Muscle of back (tissue), 3 donors: ENCODE measurements at regions not wholly inside any gene's neighbourhood (a gene's known extent, or its start where the extent isn't known, plus 50 kb on each side); places are given as distances from the start of the nearest gene placed in this dataset.

ENCODE experiments used
- DNase-seq, 3 donors: peaks; one replicate each; pipeline versions ENCODE4 v3.0.0 to v3.0.0-alpha.2; 2013

- no peak for DNase-seq
These were observed 722.6 kb downstream of the ARAP2 start for GRCh38 chr4:35521682-35522081.

- DNase-seq, result no peak
These were observed 718.9 kb downstream of the ARAP2 start for GRCh38 chr4:35525192-35525978.

GRCh38 chr4:35526456-35526855 is 717.9 kb downstream of the ARAP2 start:
- no peak for DNase-seq

GRCh38 chr4:35534962-35535361 is 709.4 kb downstream of the ARAP2 start:
- DNase-seq, result no peak

- no peak for DNase-seq
These were observed 705.5 kb downstream of the ARAP2 start for GRCh38 chr4:35538807-35539206.

- no peak for DNase-seq
These were observed 704.8 kb downstream of the ARAP2 start for GRCh38 chr4:35539404-35540055.

GRCh38 chr4:35541146-35541887 is 703.0 kb downstream of the ARAP2 start:
- no peak for DNase-seq

GRCh38 chr4:35541888-35542213 is 702.5 kb downstream of the ARAP2 start:
- no peak for DNase-seq

GRCh38 chr4:35548921-35549320 is 695.4 kb downstream of the ARAP2 start:
- DNase-seq, result no peak

- no peak for DNase-seq
These were observed 687.9 kb downstream of the ARAP2 start for GRCh38 chr4:35556387-35556786.

- DNase-seq, result no peak
These were observed 684.6 kb downstream of the ARAP2 start for GRCh38 chr4:35559559-35560365.

- peak in 1 of 3 donors; percentile 11 for DNase-seq
These were observed 681.5 kb downstream of the ARAP2 start for GRCh38 chr4:35562861-35563260.

- DNase-seq, result no peak
These were observed 678.7 kb downstream of the ARAP2 start for GRCh38 chr4:35565640-35566039.

- no peak for DNase-seq
These were observed 653.3 kb downstream of the ARAP2 start for GRCh38 chr4:35591035-35591434.

GRCh38 chr4:35604252-35604651 is 640.1 kb downstream of the ARAP2 start:
- no peak for DNase-seq

- DNase-seq, result no peak
These were observed 639.6 kb downstream of the ARAP2 start for GRCh38 chr4:35604724-35605123.

GRCh38 chr4:35608205-35608604 is 636.1 kb downstream of the ARAP2 start:
- no peak for DNase-seq

- no peak for DNase-seq
These were observed 630.2 kb downstream of the ARAP2 start for GRCh38 chr4:35614120-35614519.

- DNase-seq, result no peak
These were observed 604.4 kb downstream of the ARAP2 start for GRCh38 chr4:35639929-35640328.

- DNase-seq, result no peak
These were observed 600.7 kb downstream of the ARAP2 start for GRCh38 chr4:35643661-35644060.

- peak; percentile 5 to 24 (median 20) for DNase-seq
These were observed 599.7 kb downstream of the ARAP2 start for GRCh38 chr4:35644591-35644990.

GRCh38 chr4:35649011-35649410 is 595.3 kb downstream of the ARAP2 start:
- no peak for DNase-seq
